ENCODE measurements at regions not wholly inside any gene's neighbourhood (a gene's known extent, or its start where the extent isn't known, plus 50 kb on each side); places are given as distances from the start of the nearest gene placed in this dataset.
A peak's percentile ranks its signal among the peaks of the same experiment; 100 is the strongest.

GRCh38 chr3:13167829-13168228 is 94.6 kb upstream of the IQSEC1 start:
- H3K4me1 ChIP-seq (ENCODE audit: control insufficient read depth in 2 of 3, insufficient read depth in 2 of 3, low read depth in 1 of 3, low read length in 3 of 3): no peaks in the 10 kb centered on the region
- no peak overlapping the region for H3K9ac ChIP-seq (ENCODE audit: low read length in 3 of 3)
- no peak overlapping the region for H3K27ac ChIP-seq (ENCODE audit: low read depth in 2 of 2, low read length in 2 of 2)
- H3K4me3 ChIP-seq (ENCODE audit: low read length in 3 of 3): no peak overlapping the region
- no peaks in the 10 kb centered on the region for H3K36me3 ChIP-seq (ENCODE audit: control insufficient read depth in 2 of 3, insufficient read depth in 3 of 3, low read length in 3 of 3)
- no peaks in the 10 kb centered on the region for H3K27me3 ChIP-seq (ENCODE audit: control insufficient read depth, insufficient read depth, low read length)
- intact Hi-C loops (cut with DNase I): no loop called here
- TF ChIP-seq, protein P1, sequence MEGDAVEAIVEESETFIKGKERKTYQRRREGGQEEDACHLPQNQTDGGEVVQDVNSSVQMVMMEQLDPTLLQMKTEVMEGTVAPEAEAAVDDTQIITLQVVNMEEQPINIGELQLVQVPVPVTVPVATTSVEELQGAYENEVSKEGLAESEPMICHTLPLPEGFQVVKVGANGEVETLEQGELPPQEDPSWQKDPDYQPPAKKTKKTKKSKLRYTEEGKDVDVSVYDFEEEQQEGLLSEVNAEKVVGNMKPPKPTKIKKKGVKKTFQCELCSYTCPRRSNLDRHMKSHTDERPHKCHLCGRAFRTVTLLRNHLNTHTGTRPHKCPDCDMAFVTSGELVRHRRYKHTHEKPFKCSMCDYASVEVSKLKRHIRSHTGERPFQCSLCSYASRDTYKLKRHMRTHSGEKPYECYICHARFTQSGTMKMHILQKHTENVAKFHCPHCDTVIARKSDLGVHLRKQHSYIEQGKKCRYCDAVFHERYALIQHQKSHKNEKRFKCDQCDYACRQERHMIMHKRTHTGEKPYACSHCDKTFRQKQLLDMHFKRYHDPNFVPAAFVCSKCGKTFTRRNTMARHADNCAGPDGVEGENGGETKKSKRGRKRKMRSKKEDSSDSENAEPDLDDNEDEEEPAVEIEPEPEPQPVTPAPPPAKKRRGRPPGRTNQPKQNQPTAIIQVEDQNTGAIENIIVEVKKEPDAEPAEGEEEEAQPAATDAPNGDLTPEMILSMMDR (IDR thresholded peaks at IDR 0.05; ENCODE audit: borderline replicate concordance, extremely low read depth, insufficient read depth): no peak
- FAIRE-seq (no peak), DNase-seq (no peak)
- H3K9me3 ChIP-seq (ENCODE audit: control insufficient read depth in 2 of 3, insufficient read depth in 1 of 3, low read length in 3 of 3): no peaks in the 10 kb centered on the region

GRCh38 chr3:13167064-13167743 is 94.0 kb upstream of the IQSEC1 start:
- Histone ChIP-seq H3K9ac (ENCODE audit: low read length in 3 of 3) (no peak overlapping the region), H3K4me1 (ENCODE audit: control insufficient read depth in 2 of 3, insufficient read depth in 2 of 3, low read depth in 1 of 3, low read length in 3 of 3) (no peaks in the 10 kb centered on the region), H3K9me3 (ENCODE audit: control insufficient read depth in 2 of 3, insufficient read depth in 1 of 3, low read length in 3 of 3) (no peaks in the 10 kb centered on the region), H3K36me3 (ENCODE audit: control insufficient read depth in 2 of 3, insufficient read depth in 3 of 3, low read length in 3 of 3) (no peaks in the 10 kb centered on the region), H3K27ac (ENCODE audit: low read depth in 2 of 2, low read length in 2 of 2) (no peak overlapping the region), H3K4me3 (ENCODE audit: low read length in 3 of 3) (no peak overlapping the region), H3K27me3 (ENCODE audit: control insufficient read depth, insufficient read depth, low read length) (no peaks in the 10 kb centered on the region)
- FAIRE-seq: no peak
- intact Hi-C loops (cut with DNase I): no loop called here
- TF ChIP-seq, protein P1 (IDR thresholded peaks at IDR 0.05; ENCODE audit: borderline replicate concordance, extremely low read depth, insufficient read depth): no peak
- DNase-seq: peak in 1 of 5 donors; percentile 58

DNA sequence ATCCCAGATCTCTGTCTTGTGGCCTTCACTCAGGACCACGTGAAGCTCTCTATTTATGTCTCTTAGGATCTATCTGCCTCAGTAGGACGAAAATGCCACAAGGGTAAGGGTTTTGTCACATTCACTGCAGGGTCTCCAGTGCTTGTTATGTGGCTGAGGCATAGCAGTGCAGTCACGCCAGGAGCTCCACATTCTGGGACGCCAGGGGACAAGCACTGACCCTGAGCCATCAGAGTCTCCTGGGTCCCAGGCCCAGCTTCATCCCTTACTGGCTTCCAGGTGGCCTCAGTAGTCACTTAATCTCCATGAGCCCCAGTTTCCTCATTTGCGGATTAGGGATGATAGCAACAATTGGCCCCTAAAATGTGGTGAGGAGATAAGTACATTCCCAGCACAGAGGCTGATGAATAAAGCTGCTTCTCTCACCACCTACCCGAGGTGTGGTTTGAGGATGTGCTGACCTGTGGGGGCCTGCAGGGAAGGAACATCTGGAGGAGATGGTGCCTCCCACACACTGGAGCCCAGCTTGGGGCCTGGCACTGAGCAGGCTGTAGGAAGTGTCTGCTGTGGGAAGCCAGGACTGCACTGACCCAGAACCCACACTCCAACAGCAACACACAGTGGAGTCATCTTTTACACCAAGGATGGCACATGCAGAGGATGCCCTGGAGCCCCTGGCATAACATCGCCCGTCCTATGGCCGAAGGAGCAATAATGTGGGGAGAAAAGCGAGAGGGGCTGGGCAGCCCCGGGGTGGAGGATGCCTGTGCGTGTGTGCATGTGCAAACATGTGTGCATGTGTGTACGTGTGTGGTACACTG is 93.2 kb upstream of the IQSEC1 start:
- Histone ChIP-seq H3K36me3 (ENCODE audit: control insufficient read depth in 2 of 3, insufficient read depth in 3 of 3, low read length in 3 of 3) (no peaks in the 10 kb centered on the region), H3K27me3 (ENCODE audit: control insufficient read depth, insufficient read depth, low read length) (no peaks in the 10 kb centered on the region), H3K9ac (ENCODE audit: low read length in 3 of 3) (no peak overlapping the region), H3K9me3 (ENCODE audit: control insufficient read depth in 2 of 3, insufficient read depth in 1 of 3, low read length in 3 of 3) (no peaks in the 10 kb centered on the region), H3K27ac (ENCODE audit: low read depth in 2 of 2, low read length in 2 of 2) (no peak overlapping the region), H3K4me3 (ENCODE audit: low read length in 3 of 3) (no peak overlapping the region), H3K4me1 (ENCODE audit: control insufficient read depth in 2 of 3, insufficient read depth in 2 of 3, low read depth in 1 of 3, low read length in 3 of 3) (no peaks in the 10 kb centered on the region)
- intact Hi-C loops (cut with DNase I): no loop called here
- TF ChIP-seq, protein P1 (IDR thresholded peaks at IDR 0.05; ENCODE audit: borderline replicate concordance, extremely low read depth, insufficient read depth): no peak
- no peak for FAIRE-seq
- peak in 2 of 5 donors; percentile 27 to 41 for DNase-seq
